ENCODE measurements at regions not wholly inside any gene's neighbourhood (a gene's known extent, or its start where the extent isn't known, plus 50 kb on each side); places are given as distances from the start of the nearest gene placed in this dataset.

DNA sequence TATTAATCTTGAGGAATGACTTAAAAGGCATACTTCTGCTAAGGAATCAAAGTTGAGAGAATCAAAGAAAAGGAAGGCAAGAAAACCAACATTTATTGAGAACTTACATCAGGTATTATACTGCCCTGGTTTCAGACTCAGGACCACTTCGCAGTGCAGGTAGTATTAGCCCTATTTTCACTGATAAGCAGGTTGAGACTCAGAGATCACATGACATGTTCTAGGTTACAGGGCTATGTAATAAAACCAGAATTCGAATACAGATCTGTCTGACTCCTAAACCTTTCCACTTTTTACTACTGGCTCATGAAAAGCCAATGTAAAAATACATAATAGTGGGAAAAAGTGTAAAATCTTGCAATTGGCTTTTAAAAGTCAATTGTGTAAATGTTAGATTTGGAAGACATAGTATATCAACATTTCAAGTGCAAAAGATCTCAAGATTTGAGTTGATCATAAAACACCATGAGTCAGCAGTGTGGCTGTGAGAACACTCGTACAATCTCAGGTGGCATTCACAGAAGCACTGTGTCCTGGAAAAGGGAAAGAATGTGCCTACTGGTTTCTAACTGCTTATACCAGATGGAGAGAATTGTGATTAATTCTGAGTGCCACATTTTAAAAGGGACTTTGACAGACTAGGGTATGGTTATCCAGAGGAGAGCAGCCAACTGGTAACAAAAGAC lies 195.8 kb upstream of the MKLN1 start:
- no peak for DNase-seq (ENCODE audit: low read depth)
- no peak overlapping the region for H3K4me3 ChIP-seq (ENCODE audit: low read depth, low read length)
- TF ChIP-seq, protein P1, sequence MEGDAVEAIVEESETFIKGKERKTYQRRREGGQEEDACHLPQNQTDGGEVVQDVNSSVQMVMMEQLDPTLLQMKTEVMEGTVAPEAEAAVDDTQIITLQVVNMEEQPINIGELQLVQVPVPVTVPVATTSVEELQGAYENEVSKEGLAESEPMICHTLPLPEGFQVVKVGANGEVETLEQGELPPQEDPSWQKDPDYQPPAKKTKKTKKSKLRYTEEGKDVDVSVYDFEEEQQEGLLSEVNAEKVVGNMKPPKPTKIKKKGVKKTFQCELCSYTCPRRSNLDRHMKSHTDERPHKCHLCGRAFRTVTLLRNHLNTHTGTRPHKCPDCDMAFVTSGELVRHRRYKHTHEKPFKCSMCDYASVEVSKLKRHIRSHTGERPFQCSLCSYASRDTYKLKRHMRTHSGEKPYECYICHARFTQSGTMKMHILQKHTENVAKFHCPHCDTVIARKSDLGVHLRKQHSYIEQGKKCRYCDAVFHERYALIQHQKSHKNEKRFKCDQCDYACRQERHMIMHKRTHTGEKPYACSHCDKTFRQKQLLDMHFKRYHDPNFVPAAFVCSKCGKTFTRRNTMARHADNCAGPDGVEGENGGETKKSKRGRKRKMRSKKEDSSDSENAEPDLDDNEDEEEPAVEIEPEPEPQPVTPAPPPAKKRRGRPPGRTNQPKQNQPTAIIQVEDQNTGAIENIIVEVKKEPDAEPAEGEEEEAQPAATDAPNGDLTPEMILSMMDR (conservative IDR thresholded peaks at IDR 0.05; ENCODE audit: low read depth, low read length), result no peak

DNA sequence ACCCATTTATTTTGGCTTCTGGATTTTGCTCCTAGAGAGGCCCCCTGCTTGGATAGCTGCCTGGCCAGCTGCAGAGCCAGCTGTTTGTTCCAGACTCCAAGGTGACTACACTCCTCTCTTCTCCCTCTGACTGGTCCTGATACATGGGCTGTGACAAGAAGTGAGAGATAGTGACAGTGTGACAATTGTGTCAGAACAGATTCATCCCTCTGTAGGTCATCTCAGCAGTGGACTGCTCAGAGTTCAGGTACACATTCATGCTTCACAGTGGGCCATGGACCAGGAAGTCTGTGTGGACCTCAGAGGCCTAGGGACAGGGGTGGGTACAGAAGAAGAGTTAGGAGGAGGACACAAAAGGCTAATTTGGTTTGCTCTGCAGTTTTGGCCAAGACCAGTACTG lies 188.2 kb upstream of the MKLN1 start:
- TF ChIP-seq, protein P1 (conservative IDR thresholded peaks at IDR 0.05; ENCODE audit: low read depth, low read length), result no peak
- DNase-seq (ENCODE audit: low read depth), result no peak
- no peak overlapping the region for H3K4me3 ChIP-seq (ENCODE audit: low read depth, low read length)

DNA sequence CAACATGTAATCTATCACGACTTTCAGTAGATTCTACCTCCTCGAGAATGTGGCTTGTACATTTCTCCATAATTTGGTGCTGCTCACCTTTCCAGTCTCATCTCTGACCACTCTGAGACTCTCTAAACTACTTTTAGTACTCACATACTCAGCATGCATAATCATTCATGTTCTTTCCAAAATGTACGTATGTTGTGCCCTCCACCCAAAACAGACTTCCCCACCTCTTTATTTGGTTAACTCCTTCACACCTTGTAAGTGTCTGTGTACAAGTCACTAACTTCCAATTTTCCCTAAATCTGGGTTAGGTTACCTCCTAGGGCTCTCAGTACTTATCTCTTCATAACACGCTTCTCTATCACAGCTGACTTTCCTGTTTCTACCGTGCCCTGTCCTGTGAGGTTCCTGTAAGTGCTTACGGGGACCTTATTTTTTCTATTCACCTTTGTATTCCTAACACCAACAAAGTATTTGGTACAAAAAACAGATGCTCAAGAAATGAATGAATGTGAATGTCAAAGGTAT lies 186.2 kb upstream of the MKLN1 start:
- no peak for DNase-seq (ENCODE audit: low read depth)
- TF ChIP-seq, protein P1 (conservative IDR thresholded peaks at IDR 0.05; ENCODE audit: low read depth, low read length), result no peak
- H3K4me3 ChIP-seq (ENCODE audit: low read depth, low read length), result no peak overlapping the region

DNA sequence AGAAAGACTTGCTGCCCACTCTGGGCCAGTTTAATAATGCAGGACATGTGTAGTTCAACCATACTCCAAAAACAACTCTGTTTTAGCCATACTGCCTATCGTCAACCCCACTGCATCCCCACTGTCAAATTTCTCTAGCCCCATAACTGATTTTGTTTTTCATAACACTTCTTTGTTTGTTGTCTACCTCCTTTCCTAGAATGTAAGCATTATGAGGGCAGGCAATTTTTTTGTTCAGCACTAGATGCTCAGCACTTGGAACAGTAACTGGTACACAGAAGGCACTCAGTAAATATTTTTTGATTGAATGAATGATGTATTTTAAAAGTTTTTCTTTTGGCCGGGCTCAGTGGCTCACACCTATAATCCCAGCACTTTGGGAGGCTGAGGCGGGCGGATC lies 183.8 kb upstream of the MKLN1 start:
- no peak overlapping the region for H3K4me3 ChIP-seq (ENCODE audit: low read depth, low read length)
- TF ChIP-seq, protein P1 (conservative IDR thresholded peaks at IDR 0.05; ENCODE audit: low read depth, low read length), result no peak
- DNase-seq (ENCODE audit: low read depth), result no peak

DNA sequence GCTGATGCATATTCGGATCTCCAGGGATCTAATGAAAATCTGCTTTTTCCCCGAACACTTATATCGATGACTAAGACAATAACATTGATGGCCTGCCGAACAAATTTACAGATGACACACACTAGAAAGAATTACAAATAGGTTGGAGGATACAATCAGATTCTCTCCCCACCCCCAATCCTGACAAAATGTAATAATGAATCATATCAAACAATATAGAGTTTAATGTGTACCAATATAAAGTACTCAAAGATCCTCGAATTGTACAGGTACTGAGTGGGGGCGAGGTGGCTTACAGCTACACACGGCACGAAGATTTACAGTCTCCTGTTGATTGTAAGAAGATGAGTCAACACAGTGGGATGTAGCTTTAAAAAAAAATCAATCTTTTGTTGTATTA lies 182.7 kb upstream of the MKLN1 start:
- TF ChIP-seq, protein P1 (conservative IDR thresholded peaks at IDR 0.05; ENCODE audit: low read depth, low read length), result no peak
- H3K4me3 ChIP-seq (ENCODE audit: low read depth, low read length), result no peak overlapping the region
- no peak for DNase-seq (ENCODE audit: low read depth)

DNA sequence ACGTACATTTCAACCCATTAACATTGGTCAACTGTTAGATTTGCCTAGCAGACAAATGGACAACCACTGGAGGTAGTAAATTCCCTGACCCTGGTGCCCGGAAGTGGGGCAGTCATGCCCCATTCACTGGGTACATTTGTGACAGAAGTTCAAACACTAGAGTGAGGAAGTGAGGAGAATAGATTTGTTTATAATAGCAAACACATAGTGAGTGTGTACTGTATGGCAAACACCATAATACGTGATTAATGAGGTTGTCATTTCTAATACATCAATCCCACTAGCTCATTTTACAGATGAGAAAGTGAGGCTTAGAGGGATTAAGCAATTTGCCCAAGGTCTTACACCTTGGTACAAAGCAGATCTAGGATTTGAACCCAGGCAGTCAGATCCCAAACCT lies 181.9 kb upstream of the MKLN1 start:
- TF ChIP-seq, protein P1 (conservative IDR thresholded peaks at IDR 0.05; ENCODE audit: low read depth, low read length), result no peak
- no peak overlapping the region for H3K4me3 ChIP-seq (ENCODE audit: low read depth, low read length)
- DNase-seq (ENCODE audit: low read depth), result no peak

DNA sequence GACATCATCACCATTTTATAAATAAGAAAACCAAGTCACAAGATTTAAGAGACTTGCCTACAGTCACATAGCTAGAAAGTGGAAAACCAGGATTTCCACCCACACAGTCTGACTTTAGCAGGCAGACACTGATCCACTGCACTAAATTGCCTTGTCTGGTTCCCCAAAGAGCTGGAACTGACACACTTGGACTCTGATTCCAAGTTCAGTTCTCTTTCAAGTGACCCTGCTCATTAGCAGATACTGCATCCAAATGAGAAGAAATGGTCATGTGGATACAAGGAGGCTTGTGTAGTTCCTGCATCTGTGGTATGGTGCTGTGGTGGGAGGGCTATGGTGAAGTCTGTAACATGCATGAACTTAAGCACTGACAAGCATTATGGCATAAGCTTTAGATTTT lies 180.1 kb upstream of the MKLN1 start:
- H3K4me3 ChIP-seq (ENCODE audit: low read depth, low read length), result no peak overlapping the region
- no peak for DNase-seq (ENCODE audit: low read depth)
- TF ChIP-seq, protein P1 (conservative IDR thresholded peaks at IDR 0.05; ENCODE audit: low read depth, low read length), result no peak

Measured in epithelial cell of proximal tubule (primary cell).